Epithelial cell of prostate (primary cell): ENCODE measurements at regions not wholly inside any gene's neighbourhood (a gene's known extent, or its start where the extent isn't known, plus 50 kb on each side); places are given as distances from the start of the nearest gene placed in this dataset.

Source experiments
- DNase-seq: peaks from one replicate; pipeline ENCODE4 v3.0.0-alpha.2; 2011; ENCODE audit warnings: low read depth, low spot score
- H3K27ac ChIP-seq: fragments of 450-650 bp; 2 replicates; pipeline ENCODE4 v1.5.1; 2017; ENCODE audit warnings: mild to moderate bottlenecking

- no peak overlapping the region for H3K27ac ChIP-seq
- DNase-seq = no peak
Measured at GRCh38 chr6:146865756-146866379, 267.1 kb downstream of the ADGB start.

DNA sequence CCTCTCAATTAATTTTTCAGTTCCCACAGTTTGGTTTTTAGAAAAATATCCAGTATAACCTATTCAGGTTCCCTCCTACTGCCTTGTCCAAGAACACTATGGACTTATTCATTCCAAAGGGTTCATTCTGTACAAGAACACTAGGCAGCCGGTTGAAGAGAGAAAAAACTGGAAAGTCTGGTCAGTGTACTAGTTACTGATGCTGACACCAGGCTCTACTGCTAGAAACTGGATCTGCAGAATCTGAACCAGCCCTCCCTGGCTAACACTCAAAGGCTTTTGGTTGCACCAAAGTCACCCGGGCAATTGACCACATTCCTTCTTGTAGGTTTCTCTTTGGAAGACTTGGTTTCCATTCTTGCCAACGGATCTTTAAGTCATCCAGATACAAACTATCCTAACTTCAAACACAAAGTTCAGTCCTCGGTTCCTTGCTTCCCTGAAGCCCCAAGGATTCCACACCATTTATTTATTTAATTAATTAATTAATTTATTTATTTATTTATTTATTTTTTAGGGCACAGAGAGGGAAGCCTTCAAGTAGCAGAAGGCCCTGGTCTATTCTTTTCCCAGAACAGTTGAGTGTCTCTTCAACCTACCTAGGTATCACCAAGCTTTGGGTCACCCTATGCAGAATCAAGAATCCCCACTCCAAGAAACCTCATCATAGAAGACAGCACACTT is 268.1 kb downstream of the ADGB start:
- DNase-seq = no peak

DNA sequence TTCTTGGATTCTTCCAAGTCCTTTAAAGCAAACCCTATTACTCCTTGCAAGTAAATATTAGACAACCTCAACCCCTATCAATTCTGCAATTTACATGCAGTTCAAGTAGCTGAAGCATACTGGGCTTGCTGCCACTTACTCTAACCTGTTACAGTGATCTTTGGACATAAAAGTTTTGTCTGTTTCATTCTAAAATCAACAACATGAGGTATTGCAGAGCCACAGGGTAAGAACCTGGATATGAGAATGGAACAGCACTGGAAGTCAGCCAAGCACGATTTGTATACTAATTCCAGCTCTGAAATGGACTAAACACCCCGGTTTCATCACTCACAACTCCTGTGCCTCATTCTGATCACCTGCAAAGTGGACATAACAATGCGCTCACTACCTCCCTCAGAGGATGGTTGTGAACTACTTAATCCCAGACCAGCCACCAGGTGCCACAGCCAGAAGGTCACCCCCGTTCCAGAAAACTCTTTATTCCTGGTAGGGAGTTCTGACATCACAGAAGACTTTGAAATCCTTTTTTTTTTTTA is 270.0 kb downstream of the ADGB start:
- no peak for DNase-seq

More for the DNA sequence above, 268.1 kb downstream of the ADGB start:
- no peak overlapping the region for H3K27ac ChIP-seq

GRCh38 chr6:146870760-146871159 is 272.0 kb downstream of the ADGB start:
- no peak for DNase-seq
- no peak overlapping the region for H3K27ac ChIP-seq

More for the DNA sequence above, 270.0 kb downstream of the ADGB start:
- H3K27ac ChIP-seq = no peak overlapping the region

DNA sequence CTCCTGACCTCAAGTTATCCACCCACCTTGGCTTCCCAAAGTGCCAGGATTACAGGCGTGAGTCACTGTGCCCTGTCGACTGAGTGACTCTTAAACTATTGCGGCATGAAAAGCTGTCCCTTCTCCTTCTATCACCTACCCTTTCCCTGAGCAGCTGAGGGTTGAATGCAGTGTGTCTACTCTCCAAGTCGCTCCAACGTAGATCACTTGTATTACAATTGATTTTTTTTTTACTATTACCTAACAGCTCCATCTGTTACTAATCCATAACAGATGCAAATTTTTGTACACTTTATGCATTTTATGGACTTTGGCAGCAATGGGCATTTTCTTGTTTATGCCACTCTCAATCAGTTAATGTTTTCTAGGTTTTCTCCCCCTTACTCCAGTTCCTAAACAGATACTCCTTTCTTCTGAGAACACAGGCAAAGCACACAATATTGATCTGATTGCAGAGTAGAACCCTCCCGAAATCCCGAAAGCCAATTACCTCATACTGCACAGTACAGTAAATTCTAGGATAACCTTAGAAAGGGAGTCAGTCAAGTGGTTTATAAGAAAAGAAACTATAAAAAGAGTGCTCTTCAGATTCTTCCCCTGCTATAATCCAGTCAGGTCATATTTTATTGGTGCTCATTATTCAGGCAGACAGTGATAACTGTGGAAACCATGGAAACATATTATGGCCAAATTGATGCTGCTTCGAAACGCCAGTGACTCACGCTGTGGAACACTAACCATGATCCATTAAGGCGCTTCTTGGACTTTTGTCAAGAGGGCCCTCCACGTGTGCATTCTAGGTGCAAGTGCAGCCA is 273.0 kb downstream of the ADGB start:
- DNase-seq = no peak
- no peak overlapping the region for H3K27ac ChIP-seq

DNA sequence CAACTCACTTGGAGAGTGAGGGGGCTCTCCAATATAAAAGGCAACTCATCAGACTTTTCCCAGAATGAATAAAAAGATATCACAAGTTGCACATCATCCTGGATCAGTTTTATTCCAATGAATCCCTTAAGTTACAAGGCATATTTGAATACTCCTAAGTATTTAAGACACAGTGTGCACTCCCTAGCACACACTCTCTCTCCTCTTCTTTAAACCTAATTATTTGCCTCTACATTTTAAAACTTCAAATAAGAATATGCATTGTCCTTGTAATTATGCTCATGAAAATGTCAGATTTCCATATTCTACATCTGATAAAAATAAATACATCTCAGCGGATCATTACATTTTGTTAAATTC is 273.6 kb downstream of the ADGB start:
- DNase-seq = no peak
- H3K27ac ChIP-seq = no peak overlapping the region

GRCh38 chr6:146874278-146875018 is 275.7 kb downstream of the ADGB start:
- H3K27ac ChIP-seq = no peak overlapping the region
- no peak for DNase-seq

- no peak overlapping the region for H3K27ac ChIP-seq
- no peak for DNase-seq
Measured at GRCh38 chr6:146875927-146876270, 277.1 kb downstream of the ADGB start.

GRCh38 chr6:146876271-146877151 is 277.7 kb downstream of the ADGB start:
- no peak for DNase-seq
- H3K27ac ChIP-seq = no peak overlapping the region

GRCh38 chr6:146878168-146878951 is 279.6 kb downstream of the ADGB start:
- DNase-seq = no peak
- no peak overlapping the region for H3K27ac ChIP-seq

DNA sequence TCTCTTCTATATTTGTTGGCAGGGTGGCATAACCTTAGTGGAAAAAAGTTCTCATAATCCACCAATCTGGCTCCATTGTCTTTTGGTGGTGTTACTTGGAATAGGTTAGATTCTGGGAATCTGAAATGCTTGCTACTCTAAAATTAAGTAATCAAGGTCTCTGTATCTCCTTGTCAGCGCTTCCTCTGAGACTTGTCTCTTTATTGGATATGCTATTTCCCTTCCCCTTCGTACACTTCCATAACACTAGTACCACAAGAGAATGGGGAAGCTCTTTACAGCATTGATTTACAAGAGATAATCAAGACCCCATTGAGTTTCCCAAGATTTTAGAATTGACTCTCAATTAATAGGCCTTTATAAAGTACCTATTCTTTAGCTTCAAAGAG is 280.2 kb downstream of the ADGB start:
- no peak overlapping the region for H3K27ac ChIP-seq
- no peak for DNase-seq

DNA sequence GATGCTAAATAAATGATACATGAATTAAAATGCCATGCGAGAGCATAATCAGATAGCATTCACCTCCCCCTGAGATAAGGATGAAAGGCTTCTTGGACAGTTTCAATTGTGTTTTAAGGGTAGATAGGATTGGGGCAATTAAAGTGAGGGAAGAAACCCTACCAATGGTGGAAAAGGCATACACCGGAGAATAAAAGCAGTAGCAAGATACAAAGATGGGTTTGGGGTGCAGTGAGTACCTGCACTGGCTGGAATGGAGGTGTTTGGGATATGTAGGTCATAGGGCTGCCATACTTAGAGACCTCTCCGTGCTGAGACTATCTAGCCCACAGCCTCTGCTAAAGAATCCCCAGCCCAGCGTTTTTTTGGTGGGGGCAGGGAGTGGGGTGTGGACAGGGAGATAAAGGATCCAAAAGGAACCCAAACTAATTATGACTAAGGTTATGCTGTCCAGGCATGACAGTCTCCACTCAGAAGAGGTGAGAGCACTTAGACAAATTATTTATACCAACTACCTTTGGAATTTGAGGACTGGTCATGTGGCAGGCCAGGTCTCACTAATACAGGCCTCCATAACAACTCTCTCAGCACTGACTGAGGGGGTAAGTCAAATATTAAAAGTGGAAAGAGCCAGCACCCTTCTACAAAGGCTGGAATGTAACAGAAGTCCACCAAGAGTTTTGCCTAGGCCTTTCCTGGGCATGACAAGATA is 280.8 kb downstream of the ADGB start:
- no peak overlapping the region for H3K27ac ChIP-seq
- DNase-seq = no peak

DNA sequence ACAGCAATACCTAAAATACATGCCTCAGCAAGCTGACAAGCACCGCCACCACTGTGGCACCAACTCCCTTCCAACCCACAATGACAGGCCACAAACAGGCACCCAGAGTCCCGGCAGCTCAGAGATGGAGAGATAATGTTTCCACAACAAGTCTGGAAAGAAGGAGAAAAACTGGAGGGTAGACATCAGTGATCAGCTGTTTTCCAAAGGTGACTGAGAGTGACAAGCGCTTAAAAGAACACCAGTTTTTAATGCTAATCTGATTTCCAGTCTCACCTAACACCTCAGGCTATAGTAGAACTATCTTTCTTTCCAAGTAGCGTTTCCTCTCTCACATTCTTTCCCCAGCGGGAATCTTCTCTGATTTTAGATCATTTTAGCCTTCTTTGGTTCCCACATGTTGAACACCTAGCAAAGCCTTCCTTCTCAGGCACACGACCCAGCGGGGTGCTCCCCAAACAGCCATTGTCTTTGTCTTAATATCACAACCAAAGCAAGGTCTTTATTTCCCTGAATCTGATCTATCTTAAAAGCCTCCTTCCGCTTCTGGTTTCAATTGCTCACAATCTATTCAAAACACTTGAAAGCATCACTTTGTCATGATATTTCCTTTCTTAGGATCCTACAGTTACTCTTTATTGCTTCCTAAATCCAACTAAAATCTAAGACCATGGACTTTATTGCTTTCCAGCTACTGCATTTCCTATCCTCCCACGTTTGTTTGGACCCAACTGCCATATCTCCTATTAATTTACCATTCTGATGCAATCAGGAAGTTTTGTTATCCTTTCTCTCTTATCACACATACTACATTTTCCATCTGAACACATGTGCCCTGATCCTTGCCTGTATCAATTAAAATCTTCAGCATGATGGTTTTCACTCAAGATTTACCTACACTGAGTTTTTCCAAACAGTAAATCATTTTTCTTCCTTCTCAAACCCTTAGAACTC is 282.7 kb downstream of the ADGB start:
- no peak overlapping the region for H3K27ac ChIP-seq
- DNase-seq = no peak

DNA sequence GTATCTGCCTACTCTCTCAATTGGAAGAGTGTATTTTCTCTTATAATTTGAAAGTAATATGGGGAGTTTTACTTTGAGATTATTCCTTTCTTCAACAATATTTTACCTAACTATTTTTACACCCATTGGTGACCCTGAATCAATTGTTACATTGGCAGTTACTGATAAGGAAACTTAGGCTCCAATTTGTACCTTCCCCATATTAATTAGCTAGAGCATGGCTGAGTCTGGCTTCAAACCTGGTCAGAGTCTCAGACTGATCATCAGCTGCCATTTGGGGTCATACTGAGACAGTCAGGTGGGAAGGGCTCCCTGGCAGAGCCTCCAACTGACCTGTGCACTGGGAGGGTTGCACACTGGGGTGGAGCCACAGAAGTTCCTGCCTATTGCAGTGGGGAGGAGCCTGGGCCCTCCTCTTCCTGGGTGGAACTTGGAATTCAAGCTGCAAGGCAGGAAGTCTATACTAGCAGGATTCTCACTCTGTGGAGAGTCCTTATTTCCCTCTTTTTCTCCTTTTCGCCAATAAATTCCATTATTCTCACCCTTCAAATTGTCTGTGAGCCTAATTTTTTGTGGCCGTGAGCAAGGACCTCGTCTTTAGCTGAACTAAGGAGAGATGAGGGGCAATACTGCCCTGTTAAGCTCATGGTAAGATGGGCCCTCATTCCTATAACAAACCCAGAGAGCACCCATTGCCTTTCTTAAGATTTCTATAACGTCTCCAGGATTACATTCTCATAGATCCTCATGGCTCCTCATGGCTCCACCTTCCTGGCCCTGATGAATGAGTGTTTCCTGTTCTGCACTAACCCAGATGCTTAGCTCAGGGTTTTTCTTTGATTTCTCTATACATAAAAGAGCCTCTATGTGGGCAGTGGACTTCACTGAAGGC is 285.1 kb downstream of the ADGB start:
- no peak overlapping the region for H3K27ac ChIP-seq

DNA sequence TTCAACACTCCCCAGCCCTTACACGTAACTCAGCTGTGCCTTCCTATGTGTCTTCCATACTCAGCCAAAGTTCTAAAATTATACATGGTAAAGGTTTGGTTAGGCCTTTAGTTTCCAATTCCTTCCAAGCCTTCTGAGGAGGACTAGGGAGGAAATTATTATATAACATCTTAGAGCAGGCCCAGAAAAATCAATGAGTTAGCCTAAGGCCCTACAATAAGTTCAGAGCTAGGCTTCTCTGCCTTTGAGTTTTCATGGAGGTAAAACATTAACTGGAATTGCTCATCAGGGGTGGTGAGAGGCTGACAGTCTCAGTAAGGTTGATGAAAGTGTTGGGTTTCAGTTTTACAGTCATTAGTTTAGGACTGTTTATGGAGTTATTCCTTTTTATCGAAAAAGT is 286.0 kb downstream of the ADGB start:
- DNase-seq = no peak
- H3K27ac ChIP-seq = no peak overlapping the region

More for the DNA sequence above, 285.1 kb downstream of the ADGB start:
- DNase-seq = no peak
